ENCODE measurements at regions not wholly inside any gene's neighbourhood (a gene's known extent, or its start where the extent isn't known, plus 50 kb on each side); places are given as distances from the start of the nearest gene placed in this dataset.

DNA sequence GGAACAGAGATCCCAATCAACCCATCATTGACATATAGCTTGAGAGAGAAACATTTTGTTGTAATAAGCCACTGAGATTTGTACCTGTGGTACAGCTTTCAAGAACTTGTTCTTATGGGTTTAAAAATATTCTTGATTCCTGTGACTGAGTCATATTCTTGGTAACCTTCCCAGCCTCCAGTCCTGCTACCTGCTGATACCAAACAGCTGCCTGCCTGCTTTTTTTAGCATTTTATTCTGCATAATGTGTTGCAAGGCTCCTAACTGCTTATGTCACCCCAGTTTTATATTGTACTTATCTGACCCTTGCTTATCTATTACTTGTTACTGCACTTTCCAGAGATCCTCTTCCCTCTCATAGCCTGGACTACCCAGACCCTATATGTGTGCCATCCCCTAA lies 349.3 kb upstream of the SOX2 start:
- Histone ChIP-seq H3K4me3 (ENCODE audit: low read depth in 1 of 2, low read length in 2 of 2) (no peak overlapping the region), H4K20me1 (ENCODE audit: insufficient read depth, low read length) (no peaks in the 10 kb centered on the region), H3K36me3 (ENCODE audit: insufficient read depth, low read length) (no peaks in the 10 kb centered on the region), H2AFZ (ENCODE audit: low read depth, low read length) (no peak overlapping the region), H3K27ac (ENCODE audit: low read length) (no peak overlapping the region), H3K4me2 (ENCODE audit: insufficient read depth, low read length) (no peak overlapping the region), H3K27me3 (ENCODE audit: insufficient read depth, low read length, poor library complexity) (no peaks in the 10 kb centered on the region), H3K9ac (ENCODE audit: low read depth, low read length) (no peak overlapping the region), H3K79me2 (ENCODE audit: insufficient read depth, low read length) (no peaks in the 10 kb centered on the region), H3K9me3 (ENCODE audit: insufficient read depth, low read length, severe bottlenecking) (no peaks in the 10 kb centered on the region), H3K4me1 (ENCODE audit: insufficient read depth, low read length) (no peaks in the 10 kb centered on the region)
- ATAC-seq (ENCODE audit: insufficient read depth, low read depth) (no peak), DNase-seq (no peak)
- TF ChIP-seq EZH2 (IDR thresholded peaks at IDR 0.05; ENCODE audit: borderline replicate concordance, low read depth, low read length, severe bottlenecking), result no peak
- TF ChIP-seq, protein P1, sequence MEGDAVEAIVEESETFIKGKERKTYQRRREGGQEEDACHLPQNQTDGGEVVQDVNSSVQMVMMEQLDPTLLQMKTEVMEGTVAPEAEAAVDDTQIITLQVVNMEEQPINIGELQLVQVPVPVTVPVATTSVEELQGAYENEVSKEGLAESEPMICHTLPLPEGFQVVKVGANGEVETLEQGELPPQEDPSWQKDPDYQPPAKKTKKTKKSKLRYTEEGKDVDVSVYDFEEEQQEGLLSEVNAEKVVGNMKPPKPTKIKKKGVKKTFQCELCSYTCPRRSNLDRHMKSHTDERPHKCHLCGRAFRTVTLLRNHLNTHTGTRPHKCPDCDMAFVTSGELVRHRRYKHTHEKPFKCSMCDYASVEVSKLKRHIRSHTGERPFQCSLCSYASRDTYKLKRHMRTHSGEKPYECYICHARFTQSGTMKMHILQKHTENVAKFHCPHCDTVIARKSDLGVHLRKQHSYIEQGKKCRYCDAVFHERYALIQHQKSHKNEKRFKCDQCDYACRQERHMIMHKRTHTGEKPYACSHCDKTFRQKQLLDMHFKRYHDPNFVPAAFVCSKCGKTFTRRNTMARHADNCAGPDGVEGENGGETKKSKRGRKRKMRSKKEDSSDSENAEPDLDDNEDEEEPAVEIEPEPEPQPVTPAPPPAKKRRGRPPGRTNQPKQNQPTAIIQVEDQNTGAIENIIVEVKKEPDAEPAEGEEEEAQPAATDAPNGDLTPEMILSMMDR (IDR thresholded peaks at IDR 0.05; ENCODE audit: borderline replicate concordance, extremely low read depth, low read length, poor library complexity, severe bottlenecking), result no peak

- H3K79me2 ChIP-seq (ENCODE audit: insufficient read depth, low read length), result no peaks in the 10 kb centered on the region
- H3K27ac ChIP-seq (ENCODE audit: low read length), result no peak overlapping the region
- no peak overlapping the region for H2AFZ ChIP-seq (ENCODE audit: low read depth, low read length)
- TF ChIP-seq, protein P1 (IDR thresholded peaks at IDR 0.05; ENCODE audit: borderline replicate concordance, extremely low read depth, low read length, poor library complexity, severe bottlenecking), result no peak
- no peak for TF ChIP-seq EZH2 (IDR thresholded peaks at IDR 0.05; ENCODE audit: borderline replicate concordance, low read depth, low read length, severe bottlenecking)
- H3K36me3 ChIP-seq (ENCODE audit: insufficient read depth, low read length), result no peaks in the 10 kb centered on the region
- DNase-seq (no peak), ATAC-seq (ENCODE audit: insufficient read depth, low read depth) (no peak)
- no peak overlapping the region for H3K4me3 ChIP-seq (ENCODE audit: low read depth in 1 of 2, low read length in 2 of 2)
- H3K27me3 ChIP-seq (ENCODE audit: insufficient read depth, low read length, poor library complexity), result no peaks in the 10 kb centered on the region
- no peak overlapping the region for H3K4me2 ChIP-seq (ENCODE audit: insufficient read depth, low read length)
- H3K9me3 ChIP-seq (ENCODE audit: insufficient read depth, low read length, severe bottlenecking), result no peaks in the 10 kb centered on the region
- no peaks in the 10 kb centered on the region for H4K20me1 ChIP-seq (ENCODE audit: insufficient read depth, low read length)
- H3K9ac ChIP-seq (ENCODE audit: low read depth, low read length), result no peak overlapping the region
- H3K4me1 ChIP-seq (ENCODE audit: insufficient read depth, low read length), result no peaks in the 10 kb centered on the region
Observed at GRCh38 chr3:181358562-181358961, 353.2 kb upstream of the SOX2 start.

GRCh38 chr3:181358060-181358459 lies 353.7 kb upstream of the SOX2 start:
- Histone ChIP-seq H2AFZ (ENCODE audit: low read depth, low read length) (no peak overlapping the region), H3K36me3 (ENCODE audit: insufficient read depth, low read length) (no peaks in the 10 kb centered on the region), H3K9me3 (ENCODE audit: insufficient read depth, low read length, severe bottlenecking) (no peaks in the 10 kb centered on the region), H3K79me2 (ENCODE audit: insufficient read depth, low read length) (no peaks in the 10 kb centered on the region), H4K20me1 (ENCODE audit: insufficient read depth, low read length) (no peaks in the 10 kb centered on the region), H3K4me1 (ENCODE audit: insufficient read depth, low read length) (no peaks in the 10 kb centered on the region), H3K27ac (ENCODE audit: low read length) (no peak overlapping the region), H3K4me2 (ENCODE audit: insufficient read depth, low read length) (no peak overlapping the region), H3K9ac (ENCODE audit: low read depth, low read length) (no peak overlapping the region), H3K27me3 (ENCODE audit: insufficient read depth, low read length, poor library complexity) (no peaks in the 10 kb centered on the region), H3K4me3 (ENCODE audit: low read depth in 1 of 2, low read length in 2 of 2) (no peak overlapping the region)
- ATAC-seq (ENCODE audit: insufficient read depth, low read depth) (no peak), DNase-seq (no peak)
- TF ChIP-seq, protein P1 (IDR thresholded peaks at IDR 0.05; ENCODE audit: borderline replicate concordance, extremely low read depth, low read length, poor library complexity, severe bottlenecking), result no peak
- no peak for TF ChIP-seq EZH2 (IDR thresholded peaks at IDR 0.05; ENCODE audit: borderline replicate concordance, low read depth, low read length, severe bottlenecking)

DNA sequence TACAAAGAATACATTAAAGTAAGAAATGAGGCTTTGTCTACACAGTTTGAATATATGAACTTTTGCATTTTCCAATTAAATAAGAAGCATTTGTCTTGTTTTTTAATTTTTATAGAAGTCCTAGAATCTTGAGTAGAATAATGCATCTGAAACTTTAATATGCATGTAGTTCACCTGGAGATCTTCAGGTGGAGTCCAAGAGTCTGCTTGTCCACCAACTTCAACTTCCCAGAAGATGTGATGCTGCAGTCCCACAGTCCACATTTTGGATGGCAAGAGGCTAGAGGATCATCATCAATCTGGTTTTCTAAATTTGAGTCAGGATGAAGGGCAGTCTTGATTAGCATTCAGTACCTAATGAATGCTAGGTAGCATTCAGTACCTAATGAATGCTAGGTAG lies 357.6 kb upstream of the SOX2 start:
- no peak overlapping the region for H3K4me2 ChIP-seq (ENCODE audit: insufficient read depth, low read length)
- H3K27ac ChIP-seq (ENCODE audit: low read length), result no peak overlapping the region
- no peaks in the 10 kb centered on the region for H3K27me3 ChIP-seq (ENCODE audit: insufficient read depth, low read length, poor library complexity)
- H3K9ac ChIP-seq (ENCODE audit: low read depth, low read length), result no peak overlapping the region
- H3K9me3 ChIP-seq (ENCODE audit: insufficient read depth, low read length, severe bottlenecking), result no peaks in the 10 kb centered on the region
- H3K36me3 ChIP-seq (ENCODE audit: insufficient read depth, low read length), result no peaks in the 10 kb centered on the region
- no peaks in the 10 kb centered on the region for H3K4me1 ChIP-seq (ENCODE audit: insufficient read depth, low read length)
- TF ChIP-seq, protein P1 (IDR thresholded peaks at IDR 0.05; ENCODE audit: borderline replicate concordance, extremely low read depth, low read length, poor library complexity, severe bottlenecking), result no peak
- TF ChIP-seq EZH2 (IDR thresholded peaks at IDR 0.05; ENCODE audit: borderline replicate concordance, low read depth, low read length, severe bottlenecking), result no peak
- no peak overlapping the region for H3K4me3 ChIP-seq (ENCODE audit: low read depth in 1 of 2, low read length in 2 of 2)
- ATAC-seq (ENCODE audit: insufficient read depth, low read depth), result no peak
- no peak for DNase-seq
- no peak overlapping the region for H2AFZ ChIP-seq (ENCODE audit: low read depth, low read length)
- H4K20me1 ChIP-seq (ENCODE audit: insufficient read depth, low read length), result no peaks in the 10 kb centered on the region
- no peaks in the 10 kb centered on the region for H3K79me2 ChIP-seq (ENCODE audit: insufficient read depth, low read length)
